GM20000 (cell line): ENCODE measurements at regions not wholly inside any gene's neighbourhood (a gene's known extent, or its start where the extent isn't known, plus 50 kb on each side); places are given as distances from the start of the nearest gene placed in this dataset.

Experiments used
- DNase-seq: peaks from one replicate; pipeline ENCODE4 v3.0.0; 2012; ENCODE audit warnings: low spot score
- CTCF ChIP-seq: IDR thresholded peaks from 2 replicates; pipeline ENCODE4 v1.5.1; 2012; ENCODE audit warnings: mild to moderate bottlenecking, control low read depth; ENCODE audit errors: extremely low read depth, missing control alignments

DNA sequence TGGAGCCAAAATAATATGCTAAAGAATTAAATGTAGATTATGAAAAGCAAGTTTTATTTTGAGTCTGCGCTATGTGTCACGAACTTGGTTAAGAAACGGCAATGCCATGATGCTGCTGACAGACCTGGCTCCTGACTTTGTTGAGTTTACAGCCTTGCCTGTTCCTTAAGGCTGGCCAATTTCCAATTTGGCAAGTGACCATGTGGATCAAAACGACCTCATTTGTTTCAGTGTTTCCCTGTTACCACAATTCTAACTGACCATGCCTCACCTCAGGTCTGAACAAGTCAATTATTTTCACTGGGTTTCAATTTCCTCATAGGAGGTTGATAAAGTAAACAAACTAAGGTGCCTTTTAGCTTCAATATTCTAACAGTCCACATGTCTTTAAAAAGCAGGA, 461.4 kb downstream of the ZNF608 start:
- TF ChIP-seq CTCF: no peak
- no peak for DNase-seq

- no peak for TF ChIP-seq CTCF
- no peak for DNase-seq
Observed at GRCh38 chr5:124283031-124283430, 463.4 kb downstream of the ZNF608 start.

DNA sequence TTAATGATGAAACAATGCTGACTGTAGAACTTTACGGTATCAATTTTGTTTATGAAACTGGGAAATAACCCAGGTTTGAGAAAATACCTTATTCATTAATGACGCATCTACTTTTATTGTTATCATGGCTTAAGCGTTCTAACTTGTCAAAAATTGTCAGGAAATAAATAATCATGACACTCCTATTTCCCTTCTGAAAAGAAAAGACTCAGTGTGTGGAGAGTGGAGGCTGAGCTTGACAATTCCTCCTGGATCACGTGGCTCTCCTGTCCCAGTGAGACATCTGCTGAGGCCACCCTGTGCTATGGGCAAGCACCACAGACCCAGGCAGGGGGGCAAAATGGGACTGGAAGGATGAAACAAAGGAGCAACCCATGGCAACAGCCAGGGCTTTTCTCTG, 466.4 kb downstream of the ZNF608 start:
- TF ChIP-seq CTCF: no peak
- DNase-seq: no peak

DNA sequence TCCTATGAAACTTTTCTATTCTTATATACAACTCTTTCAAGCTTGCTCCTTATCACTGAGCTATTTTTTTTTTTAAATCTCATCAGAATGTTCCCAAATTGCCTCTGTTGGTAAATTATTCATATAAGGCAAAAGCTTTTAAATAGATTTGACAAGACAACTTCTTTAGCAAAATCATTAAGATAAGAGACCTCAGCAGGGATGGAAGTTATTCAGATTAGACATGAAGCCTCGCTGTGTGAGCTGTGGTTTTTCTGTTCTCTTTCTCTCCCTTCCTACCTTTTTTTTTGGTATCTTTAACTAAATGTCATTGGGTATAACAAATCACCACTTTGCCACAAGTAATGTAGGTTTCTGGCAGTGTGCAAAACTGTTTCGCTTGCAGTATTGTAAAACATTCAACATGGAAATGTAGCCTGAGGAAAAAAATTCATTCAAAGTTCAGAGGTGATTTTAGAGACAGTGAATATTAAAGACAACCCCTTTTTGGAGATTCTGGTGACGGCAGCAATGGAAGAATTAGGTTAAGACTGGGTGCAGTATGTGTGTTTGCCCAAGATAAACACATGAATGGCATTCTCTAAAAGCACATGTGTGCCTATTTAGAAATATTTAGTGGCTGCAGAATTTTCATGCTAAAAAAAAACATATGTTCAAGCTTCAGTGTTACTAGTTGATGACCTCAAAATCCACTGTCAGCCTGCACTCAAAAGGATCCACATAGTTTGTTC, 467.1 kb downstream of the ZNF608 start:
- no peak for DNase-seq
- no peak for TF ChIP-seq CTCF

- no peak for TF ChIP-seq CTCF
Observed at GRCh38 chr5:124278636-124279035, 467.8 kb downstream of the ZNF608 start.

GRCh38 chr5:124277767-124278545, 468.5 kb downstream of the ZNF608 start:
- no peak for DNase-seq

More at GRCh38 chr5:124278636-124279035, 467.8 kb downstream of the ZNF608 start:
- no peak for DNase-seq

More at GRCh38 chr5:124277767-124278545, 468.5 kb downstream of the ZNF608 start:
- TF ChIP-seq CTCF: no peak
